ENCODE measurements at regions not wholly inside any gene's neighbourhood (a gene's known extent, or its start where the extent isn't known, plus 50 kb on each side); places are given as distances from the start of the nearest gene placed in this dataset.
A peak's percentile ranks its signal among the peaks of the same experiment; 100 is the strongest.

- DNase-seq (ENCODE audit: low spot score) = no peak
These were observed 361.0 kb upstream of the ANO3 start for GRCh38 chr11:25970726-25971508.

GRCh38 chr11:25980091-25980490 lies 351.8 kb upstream of the ANO3 start:
- DNase-seq (ENCODE audit: low spot score) = no peak

- DNase-seq (ENCODE audit: low spot score) = peak; percentile 61
These were observed 349.9 kb upstream of the ANO3 start for GRCh38 chr11:25981998-25982397.

- no peak for DNase-seq (ENCODE audit: low spot score)
These were observed 348.6 kb upstream of the ANO3 start for GRCh38 chr11:25983280-25983679.

- no peak for DNase-seq (ENCODE audit: low spot score)
These were observed 343.8 kb upstream of the ANO3 start for GRCh38 chr11:25988178-25988577.

- DNase-seq (ENCODE audit: low spot score) = no peak
These were observed 341.5 kb upstream of the ANO3 start for GRCh38 chr11:25990406-25990805.

GRCh38 chr11:25991476-25991875 lies 340.5 kb upstream of the ANO3 start:
- no peak for DNase-seq (ENCODE audit: low spot score)

- DNase-seq (ENCODE audit: low spot score) = no peak
These were observed 339.6 kb upstream of the ANO3 start for GRCh38 chr11:25992294-25992693.

- no peak for DNase-seq (ENCODE audit: low spot score)
These were observed 338.9 kb upstream of the ANO3 start for GRCh38 chr11:25993016-25993415.

GRCh38 chr11:26011474-26011873 lies 320.5 kb upstream of the ANO3 start:
- no peak for DNase-seq (ENCODE audit: low spot score)

GRCh38 chr11:26014456-26015115 lies 317.3 kb upstream of the ANO3 start:
- DNase-seq (ENCODE audit: low spot score) = no peak

GRCh38 chr11:26017322-26017860 lies 314.5 kb upstream of the ANO3 start:
- no peak for DNase-seq (ENCODE audit: low spot score)

- no peak for DNase-seq (ENCODE audit: low spot score)
These were observed 314.0 kb upstream of the ANO3 start for GRCh38 chr11:26017903-26018302.

GRCh38 chr11:26018336-26018735 lies 313.6 kb upstream of the ANO3 start:
- no peak for DNase-seq (ENCODE audit: low spot score)

- no peak for DNase-seq (ENCODE audit: low spot score)
These were observed 312.5 kb upstream of the ANO3 start for GRCh38 chr11:26019386-26019785.

GRCh38 chr11:26021017-26021416 lies 310.9 kb upstream of the ANO3 start:
- no peak for DNase-seq (ENCODE audit: low spot score)

- no peak for DNase-seq (ENCODE audit: low spot score)
These were observed 308.9 kb upstream of the ANO3 start for GRCh38 chr11:26023057-26023456.

GRCh38 chr11:26025676-26026075 lies 306.3 kb upstream of the ANO3 start:
- no peak for DNase-seq (ENCODE audit: low spot score)

GRCh38 chr11:26026078-26026477 lies 305.9 kb upstream of the ANO3 start:
- no peak for DNase-seq (ENCODE audit: low spot score)

- DNase-seq (ENCODE audit: low spot score) = no peak
These were observed 304.0 kb upstream of the ANO3 start for GRCh38 chr11:26027887-26028286.

GRCh38 chr11:26028393-26028911 lies 303.5 kb upstream of the ANO3 start:
- peak; percentile 16 for DNase-seq (ENCODE audit: low spot score)

GRCh38 chr11:26030399-26030798 lies 301.5 kb upstream of the ANO3 start:
- no peak for DNase-seq (ENCODE audit: low spot score)

GRCh38 chr11:26032241-26032640 lies 299.7 kb upstream of the ANO3 start:
- DNase-seq (ENCODE audit: low spot score) = no peak
